PFSK-1 (cell line): ENCODE measurements at regions not wholly inside any gene's neighbourhood (a gene's known extent, or its start where the extent isn't known, plus 50 kb on each side); places are given as distances from the start of the nearest gene placed in this dataset.

Source experiments
- FOXP2 ChIP-seq: optimal IDR thresholded peaks from 2 replicates; pipeline ENCODE3; 2011; ENCODE audit warnings: borderline replicate concordance, control low read depth, inconsistent platforms; ENCODE audit not compliant: insufficient read depth; ENCODE audit errors: extremely low read length, extremely low read depth
- POLR2AphosphoS5 ChIP-seq: IDR thresholded peaks from 2 replicates; pipeline ENCODE4 v1.6.1; 2012; ENCODE audit warnings: low read depth, mild to moderate bottlenecking, control low read depth, low read length, moderate library complexity
- REST ChIP-seq, 2 experiments: IDR thresholded peaks; 2 replicates each; pipeline versions ENCODE4 v1.6.1 to v1.8.0; 2011 to 2012; ENCODE audit warnings: low read depth in 2 of 2, low read length in 2 of 2, control low read depth in 1 of 2, inconsistent platforms in 1 of 2, mild to moderate bottlenecking in 1 of 2, moderate library complexity in 1 of 2; ENCODE audit not compliant: insufficient read depth in 1 of 2
- SIN3A ChIP-seq: IDR thresholded peaks from 2 replicates; pipeline ENCODE4 v1.6.1; 2012; ENCODE audit warnings: mild to moderate bottlenecking, low read length, moderate library complexity, borderline replicate concordance; ENCODE audit not compliant: insufficient read depth
- TAF1 ChIP-seq: IDR thresholded peaks from 2 replicates; pipeline ENCODE4 v1.6.1; 2012; ENCODE audit warnings: low read length, control low read depth, borderline replicate concordance; ENCODE audit not compliant: insufficient read depth

GRCh38 chr5:42881416-42882117, 69.9 kb upstream of the SELENOP start:
- TF ChIP-seq TAF1 (no peak), REST (IDR thresholded peaks at IDR 0.05; ENCODE audit: insufficient read depth in 1 of 2, low read depth in 2 of 2, low read length in 2 of 2) (no peak), POLR2AphosphoS5 (no peak), SIN3A (no peak), FOXP2 (no peak)
